ENCODE measurements at regions not wholly inside any gene's neighbourhood (a gene's known extent, or its start where the extent isn't known, plus 50 kb on each side); places are given as distances from the start of the nearest gene placed in this dataset.

DNA sequence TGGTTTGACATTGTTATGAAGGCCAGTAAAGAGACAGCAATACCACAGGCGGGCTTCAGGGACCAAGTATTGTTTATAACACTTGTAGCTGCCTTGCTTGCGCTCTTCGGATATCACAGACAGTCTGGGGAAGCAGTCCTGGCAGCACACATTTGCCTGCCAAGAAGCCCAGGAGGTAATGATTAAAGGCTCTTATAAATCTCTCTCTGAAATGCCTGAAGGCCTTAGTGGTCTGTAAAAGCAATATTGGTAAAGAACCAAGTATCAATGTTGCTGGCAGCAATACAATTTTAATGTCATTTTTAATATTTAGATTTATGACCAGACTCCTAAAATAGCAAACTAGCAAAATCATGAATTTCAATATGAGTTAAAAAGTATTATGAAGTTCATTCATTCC lies 1312.4 kb downstream of the PCDH9 start:
- H3K27ac ChIP-seq (ENCODE audit: low read depth in 1 of 2, low read length in 2 of 2): no peak overlapping the region

DNA sequence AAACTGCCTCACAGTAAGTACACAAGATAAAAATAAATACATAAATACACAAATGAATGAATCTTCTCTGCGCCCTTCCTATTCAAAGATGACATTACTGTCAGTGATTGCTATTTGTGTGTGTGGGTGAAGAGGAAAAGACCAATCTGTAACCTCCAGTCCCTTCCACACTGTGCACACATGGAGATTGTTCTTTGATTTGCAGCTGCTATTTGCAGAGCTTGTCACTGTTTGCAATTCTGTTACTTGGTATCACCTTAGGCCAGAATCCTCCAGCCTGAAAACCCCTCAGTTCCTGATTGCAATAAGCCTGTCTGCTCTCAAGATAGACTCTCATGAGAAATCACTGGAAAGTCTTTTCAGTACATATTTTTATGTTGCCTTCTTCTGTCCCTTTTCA lies 1314.9 kb downstream of the PCDH9 start:
- ChIA-PET CTCF (no interaction called here), POLR2A (no interaction called here)
- no peak overlapping the region for H3K4me3 Mint-ChIP-seq
- no peaks in the 10 kb centered on the region for H3K4me1 Mint-ChIP-seq (ENCODE audit: low read depth)
- H3K36me3 ChIP-seq (ENCODE audit: insufficient read depth, low read length): no peaks in the 10 kb centered on the region
- no peak overlapping the region for H3K4me3 ChIP-seq (ENCODE audit: low read length)
- intact Hi-C loops (cut with DNase I, micrococcal nuclease): loop anchor here in 1 of 2 experiments (10.0 kb wide), 1 partner anchor 60 kb away; no protein-coding TSS in a partner anchor
- no peaks in the 10 kb centered on the region for H3K4me1 ChIP-seq (ENCODE audit: insufficient read depth, low read length)
- ATAC-seq (ENCODE audit: poor library complexity): no peak
- no peaks in the 10 kb centered on the region for H3K9me3 ChIP-seq (ENCODE audit: control insufficient read depth in 1 of 2, insufficient read depth in 1 of 2, low read length in 2 of 2)
- no peak overlapping the region for H3K27ac Mint-ChIP-seq
- DNase-seq: no peak
- H3K27ac ChIP-seq (ENCODE audit: low read depth in 1 of 2, low read length in 2 of 2): no peak overlapping the region
- H3K9me3 Mint-ChIP-seq: peaks cover 6% of the 10 kb centered on the region
- TF ChIP-seq, protein P1, sequence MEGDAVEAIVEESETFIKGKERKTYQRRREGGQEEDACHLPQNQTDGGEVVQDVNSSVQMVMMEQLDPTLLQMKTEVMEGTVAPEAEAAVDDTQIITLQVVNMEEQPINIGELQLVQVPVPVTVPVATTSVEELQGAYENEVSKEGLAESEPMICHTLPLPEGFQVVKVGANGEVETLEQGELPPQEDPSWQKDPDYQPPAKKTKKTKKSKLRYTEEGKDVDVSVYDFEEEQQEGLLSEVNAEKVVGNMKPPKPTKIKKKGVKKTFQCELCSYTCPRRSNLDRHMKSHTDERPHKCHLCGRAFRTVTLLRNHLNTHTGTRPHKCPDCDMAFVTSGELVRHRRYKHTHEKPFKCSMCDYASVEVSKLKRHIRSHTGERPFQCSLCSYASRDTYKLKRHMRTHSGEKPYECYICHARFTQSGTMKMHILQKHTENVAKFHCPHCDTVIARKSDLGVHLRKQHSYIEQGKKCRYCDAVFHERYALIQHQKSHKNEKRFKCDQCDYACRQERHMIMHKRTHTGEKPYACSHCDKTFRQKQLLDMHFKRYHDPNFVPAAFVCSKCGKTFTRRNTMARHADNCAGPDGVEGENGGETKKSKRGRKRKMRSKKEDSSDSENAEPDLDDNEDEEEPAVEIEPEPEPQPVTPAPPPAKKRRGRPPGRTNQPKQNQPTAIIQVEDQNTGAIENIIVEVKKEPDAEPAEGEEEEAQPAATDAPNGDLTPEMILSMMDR (IDR thresholded peaks at IDR 0.05): no peak
- H3K36me3 Mint-ChIP-seq (ENCODE audit: low read depth): no peaks in the 10 kb centered on the region
- no peaks in the 10 kb centered on the region for H3K27me3 ChIP-seq (ENCODE audit: control insufficient read depth in 1 of 2, insufficient read depth in 2 of 2, low read length in 2 of 2)
- H3K27me3 Mint-ChIP-seq: no peaks in the 10 kb centered on the region

More for the DNA sequence above, 1312.4 kb downstream of the PCDH9 start:
- Histone ChIP-seq H3K4me3 (ENCODE audit: low read length) (no peak overlapping the region), H3K36me3 (ENCODE audit: insufficient read depth, low read length) (no peaks in the 10 kb centered on the region), H3K4me1 (ENCODE audit: insufficient read depth, low read length) (no peaks in the 10 kb centered on the region), H3K27me3 (ENCODE audit: control insufficient read depth in 1 of 2, insufficient read depth in 2 of 2, low read length in 2 of 2) (no peaks in the 10 kb centered on the region), H3K9me3 (ENCODE audit: control insufficient read depth in 1 of 2, insufficient read depth in 1 of 2, low read length in 2 of 2) (no peaks in the 10 kb centered on the region)
- POLR2A ChIA-PET: no interaction called here
- DNase-seq (no peak), ATAC-seq (ENCODE audit: poor library complexity) (no peak)
- CTCF ChIA-PET: no interaction called here
- Mint-ChIP-seq H3K27ac (no peak overlapping the region), H3K4me3 (no peak overlapping the region), H3K36me3 (ENCODE audit: low read depth) (no peaks in the 10 kb centered on the region), H3K4me1 (ENCODE audit: low read depth) (no peaks in the 10 kb centered on the region), H3K27me3 (no peaks in the 10 kb centered on the region), H3K9me3 (peaks cover 8% of the 10 kb centered on the region)
- TF ChIP-seq, protein P1 (IDR thresholded peaks at IDR 0.05): no peak
- intact Hi-C loops (cut with DNase I, micrococcal nuclease): loop anchor here in 1 of 2 experiments (10.0 kb wide), 1 partner anchor 63 kb away; no protein-coding TSS in a partner anchor

DNA sequence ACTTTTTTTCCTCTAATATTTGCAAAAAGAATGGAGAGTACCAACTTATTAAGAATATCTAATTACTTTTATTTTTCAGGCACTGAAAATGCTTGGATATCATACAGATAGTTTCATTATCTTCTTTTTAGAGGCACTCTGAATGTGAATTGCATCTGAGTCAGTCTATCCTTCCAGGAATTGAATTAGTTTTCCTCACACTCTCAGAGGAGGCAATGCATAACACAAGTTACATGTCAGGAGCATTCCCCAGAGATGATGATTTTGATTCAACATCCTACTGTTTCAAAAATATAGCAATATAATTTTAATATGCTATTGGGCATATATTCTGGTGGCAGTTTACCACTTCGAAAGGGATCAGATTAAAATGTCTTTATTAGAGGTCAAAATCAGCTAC lies 1315.4 kb downstream of the PCDH9 start:
- Histone ChIP-seq H3K9me3 (ENCODE audit: control insufficient read depth in 1 of 2, insufficient read depth in 1 of 2, low read length in 2 of 2) (peaks cover 0 to 2% of the 10 kb centered on the region in 2 experiments), H3K36me3 (ENCODE audit: insufficient read depth, low read length) (no peaks in the 10 kb centered on the region), H3K4me3 (ENCODE audit: low read length) (no peak overlapping the region), H3K27ac (ENCODE audit: low read depth in 1 of 2, low read length in 2 of 2) (no peak overlapping the region), H3K4me1 (ENCODE audit: insufficient read depth, low read length) (no peaks in the 10 kb centered on the region), H3K27me3 (ENCODE audit: control insufficient read depth in 1 of 2, insufficient read depth in 2 of 2, low read length in 2 of 2) (no peaks in the 10 kb centered on the region)
- no peaks in the 10 kb centered on the region for H3K27me3 Mint-ChIP-seq
- TF ChIP-seq, protein P1 (IDR thresholded peaks at IDR 0.05): no peak
- no peaks in the 10 kb centered on the region for H3K4me1 Mint-ChIP-seq (ENCODE audit: low read depth)
- H3K4me3 Mint-ChIP-seq: no peak overlapping the region
- POLR2A ChIA-PET: no interaction called here
- no peak for ATAC-seq (ENCODE audit: poor library complexity)
- DNase-seq: no peak
- intact Hi-C loops (cut with DNase I, micrococcal nuclease): loop anchor here in 1 of 2 experiments (10.0 kb wide), 1 partner anchor 60 kb away; no protein-coding TSS in a partner anchor
- H3K9me3 Mint-ChIP-seq: peaks cover 6% of the 10 kb centered on the region
- CTCF ChIA-PET: no interaction called here
- H3K36me3 Mint-ChIP-seq (ENCODE audit: low read depth): no peaks in the 10 kb centered on the region
- no peak overlapping the region for H3K27ac Mint-ChIP-seq
